Islet precursor cell (in vitro differentiated cells): ENCODE measurements at regions not wholly inside any gene's neighbourhood (a gene's known extent, or its start where the extent isn't known, plus 50 kb on each side); places are given as distances from the start of the nearest gene placed in this dataset.
"Not testable (repeated sequence)": the region's sequence is repeated elsewhere in the genome, so short reads cannot be mapped to it uniquely, and the experiment has no call there.

Source experiments
- DNase-seq: peaks from one replicate; pipeline ENCODE4 v3.0.0-alpha.2; 2018

DNA sequence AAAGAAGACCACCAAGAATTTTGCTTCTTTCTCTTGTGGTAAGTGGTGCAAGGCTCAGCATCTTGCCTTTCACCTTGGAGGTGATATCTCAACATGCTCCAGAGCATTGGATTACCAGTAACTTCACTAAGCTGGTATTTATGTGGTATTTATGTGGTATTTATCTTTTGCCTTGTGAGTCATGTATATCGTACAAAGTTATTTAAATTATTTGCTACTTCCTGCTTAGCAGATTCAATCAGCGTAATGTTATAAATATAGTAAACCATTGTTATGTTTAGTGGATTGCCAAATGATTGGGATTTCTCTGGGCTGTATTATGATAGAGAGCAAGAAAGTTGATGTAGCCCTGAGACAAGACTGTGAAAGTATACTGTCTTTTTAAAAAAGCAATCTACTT lies 366.4 kb downstream of the IPO8 start:
- DNase-seq = no peak

DNA sequence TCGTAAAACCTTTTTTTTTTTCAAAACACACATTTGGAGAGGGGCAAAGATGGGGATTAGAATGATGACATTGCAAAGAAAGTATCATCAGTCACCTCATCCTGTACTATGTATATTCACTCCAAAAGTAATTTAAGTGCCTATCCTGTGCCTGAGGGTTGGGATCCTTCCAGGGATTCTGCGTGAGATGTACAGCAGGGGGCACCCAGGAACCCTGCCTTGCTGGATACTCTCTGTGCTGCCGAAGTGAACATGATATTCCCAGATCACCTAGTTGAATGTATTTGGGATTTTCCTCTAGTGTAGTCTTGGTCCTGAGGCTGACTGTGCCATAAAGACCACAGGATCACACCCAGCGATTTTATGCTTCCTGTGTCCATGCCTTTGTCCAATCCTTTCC lies 372.7 kb downstream of the IPO8 start:
- DNase-seq = no peak

DNA sequence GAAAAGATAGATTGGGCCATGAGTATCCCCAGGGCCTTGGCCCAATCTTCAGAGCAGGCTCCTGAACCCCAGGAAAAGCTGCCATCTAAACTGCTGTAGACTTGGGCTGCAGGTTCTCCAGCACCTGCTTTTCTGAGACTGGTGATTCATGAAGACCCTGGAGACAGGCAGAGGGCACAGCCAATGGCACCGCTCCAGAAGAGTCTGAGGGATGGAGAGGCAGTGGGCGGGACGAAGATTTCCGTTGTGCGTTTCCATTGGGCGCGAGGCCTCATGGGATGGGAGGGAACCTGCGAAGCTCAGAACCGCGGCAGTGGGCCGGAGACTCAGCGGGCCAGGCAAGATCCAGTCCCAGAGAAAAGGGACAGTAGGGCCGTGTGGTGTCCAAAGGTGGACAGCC lies 375.1 kb downstream of the IPO8 start:
- DNase-seq = no peak

DNA sequence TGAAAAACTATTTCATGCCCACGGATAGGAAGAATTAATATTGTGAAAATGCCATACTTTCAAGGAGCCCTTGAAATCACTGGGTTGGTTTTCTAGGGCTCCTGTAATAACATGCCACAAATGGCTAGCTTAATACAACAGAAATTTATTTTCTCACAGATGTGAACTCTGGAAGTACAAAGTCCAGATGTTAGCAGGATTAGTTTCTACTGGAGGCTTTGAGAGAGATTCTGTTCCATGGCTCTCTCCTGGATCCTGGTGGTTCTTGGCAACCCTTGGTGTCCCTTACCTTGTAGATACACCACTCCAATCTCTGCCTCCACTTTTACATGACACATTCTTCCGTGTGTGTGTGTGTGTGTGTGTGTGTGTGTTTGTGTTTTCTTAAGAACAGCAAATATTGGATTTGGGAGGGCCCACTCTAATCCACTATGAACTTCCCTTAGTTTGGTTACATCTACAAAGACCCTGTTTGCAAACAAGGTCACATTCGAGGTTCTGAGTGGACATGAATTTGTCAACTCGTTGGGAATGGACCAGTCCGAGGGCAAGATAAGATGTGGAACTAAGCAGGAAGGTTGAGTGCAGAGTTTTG lies 381.1 kb downstream of the IPO8 start:
- no peak for DNase-seq

DNA sequence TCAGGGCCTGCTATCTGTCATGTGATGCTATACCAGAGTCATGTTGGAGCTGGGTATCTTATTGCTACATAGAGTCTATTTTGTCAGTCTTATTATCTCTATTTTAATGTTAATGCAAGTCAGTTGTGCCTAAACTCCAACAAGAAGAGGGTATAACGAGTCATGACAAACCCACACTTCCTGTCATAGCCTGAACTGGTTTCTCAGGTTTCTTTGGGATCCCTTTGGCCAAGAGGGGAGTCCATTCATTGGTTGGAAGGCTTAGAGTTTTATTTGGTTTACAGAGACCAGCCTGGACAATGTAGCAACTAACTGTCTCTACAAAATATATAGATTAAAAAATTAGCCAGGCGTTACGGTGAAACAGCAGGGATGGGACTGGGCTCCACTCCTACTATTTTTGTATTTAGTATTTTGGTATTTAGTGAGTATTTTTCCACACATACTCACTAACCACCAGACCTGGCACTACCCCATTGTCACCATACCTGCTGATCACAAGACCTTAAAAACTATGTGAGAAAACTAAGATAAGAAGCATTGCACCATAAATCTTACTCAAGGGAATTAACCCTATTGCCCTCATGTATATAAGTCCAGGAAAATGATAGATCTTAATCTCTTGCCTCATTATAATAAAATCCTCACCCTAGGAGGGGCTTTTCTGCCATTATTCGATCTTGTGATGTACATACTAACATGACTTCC lies 387.5 kb downstream of the IPO8 start:
- no peak for DNase-seq

DNA sequence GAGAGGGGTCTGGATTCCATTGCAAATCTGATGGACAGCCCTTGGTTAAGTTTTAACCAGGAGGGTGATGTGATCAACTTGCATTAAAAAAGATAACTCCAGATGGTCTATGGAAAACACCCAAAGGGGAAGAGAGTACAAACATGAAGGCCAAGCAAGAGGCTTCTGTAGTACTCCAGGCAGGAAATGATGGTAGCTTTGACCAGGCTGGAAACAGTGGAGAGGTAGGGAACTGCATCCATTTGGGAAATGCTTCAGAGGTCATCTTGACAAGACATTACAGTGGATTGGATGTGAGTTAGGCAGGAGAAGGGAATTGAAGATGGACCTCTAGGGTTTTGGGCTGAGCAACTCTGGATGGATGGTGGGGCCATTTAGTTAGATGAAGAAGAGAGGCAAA lies 391.1 kb downstream of the IPO8 start:
- no peak for DNase-seq

DNA sequence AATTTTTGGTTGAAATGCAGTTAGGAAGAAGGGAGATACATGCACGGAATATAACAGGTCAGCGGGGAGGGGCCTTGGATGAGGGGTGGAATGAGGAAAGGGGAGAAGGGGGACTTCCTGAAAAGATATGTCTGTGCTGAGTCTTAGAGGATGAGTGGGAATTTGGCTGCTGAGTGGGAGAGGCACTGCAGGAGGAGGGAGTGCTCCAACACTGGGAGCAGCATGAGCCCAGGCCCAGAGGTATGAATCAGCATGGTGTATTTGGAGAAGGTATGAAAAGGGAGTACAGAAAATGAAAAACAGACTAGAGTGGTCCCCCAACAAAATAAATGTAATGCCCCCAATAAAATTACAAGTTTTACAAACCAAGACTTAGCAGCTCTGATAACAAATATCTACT lies 394.4 kb downstream of the IPO8 start:
- DNase-seq = no peak

DNA sequence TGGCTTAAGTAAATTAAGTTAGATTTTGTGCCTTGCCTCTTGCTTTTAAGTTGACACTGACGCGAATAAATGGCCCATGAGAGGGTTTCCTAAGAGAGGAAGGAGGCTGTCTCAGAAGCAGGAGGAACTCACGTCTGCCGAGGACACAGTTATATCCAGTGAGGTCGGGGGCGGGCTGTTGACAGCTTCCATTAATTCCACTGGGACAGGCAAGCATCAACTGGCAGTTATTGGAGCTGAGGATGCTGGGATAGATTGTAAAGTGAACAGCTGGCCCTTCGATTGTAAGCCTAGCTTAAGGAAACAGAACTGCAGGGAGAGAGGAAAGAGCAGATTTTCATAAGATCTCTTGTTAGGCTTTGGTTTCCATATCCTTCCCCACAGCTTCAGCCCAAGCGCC lies 399.2 kb downstream of the IPO8 start:
- no peak for DNase-seq

DNA sequence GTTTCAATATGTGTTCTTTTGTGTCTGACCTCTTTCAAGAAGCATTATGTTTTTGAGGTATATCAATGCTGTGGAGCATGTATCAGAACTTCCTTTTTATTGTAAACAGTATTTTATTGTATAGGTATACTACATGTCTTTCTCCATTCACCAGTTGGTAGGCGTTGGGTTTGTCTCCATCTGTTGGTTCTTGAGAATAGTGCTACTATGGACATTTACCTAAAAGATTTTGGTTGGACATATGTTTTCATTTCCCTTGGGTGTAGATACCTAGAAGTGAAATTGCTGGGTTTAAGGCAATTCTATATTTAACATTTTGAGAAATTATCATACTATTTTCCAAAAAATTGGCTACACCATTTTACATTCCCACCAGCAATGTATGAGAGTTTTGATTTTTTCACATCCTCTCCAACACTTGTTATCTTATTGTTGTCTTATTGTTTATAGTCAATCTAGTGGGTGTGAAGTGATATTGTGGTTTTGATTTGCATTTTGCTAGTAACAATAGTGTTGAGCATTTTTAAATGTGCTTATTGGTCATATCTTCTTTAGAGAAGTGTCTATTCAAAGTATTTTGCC lies 409.2 kb downstream of the IPO8 start:
- no peak for DNase-seq

DNA sequence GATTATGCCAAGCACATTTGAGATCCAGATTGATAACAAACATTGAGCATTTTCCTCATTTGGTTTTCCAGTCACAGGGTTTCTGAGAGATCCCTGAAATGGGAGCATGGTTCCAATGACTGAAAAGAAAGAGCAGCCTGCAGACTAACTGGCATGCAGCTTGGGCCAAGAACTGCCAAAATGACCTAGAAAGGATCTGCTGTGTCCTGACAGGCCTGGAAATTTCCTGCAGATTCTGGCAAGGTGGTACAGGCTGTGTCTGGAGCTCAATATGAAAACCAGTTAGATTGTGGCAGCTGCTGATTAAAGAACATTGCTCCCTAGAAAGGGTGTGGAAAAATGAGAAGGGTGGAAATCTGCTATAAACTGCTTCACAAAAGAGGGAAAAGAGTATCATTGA lies 417.3 kb downstream of the IPO8 start:
- no peak for DNase-seq

DNA sequence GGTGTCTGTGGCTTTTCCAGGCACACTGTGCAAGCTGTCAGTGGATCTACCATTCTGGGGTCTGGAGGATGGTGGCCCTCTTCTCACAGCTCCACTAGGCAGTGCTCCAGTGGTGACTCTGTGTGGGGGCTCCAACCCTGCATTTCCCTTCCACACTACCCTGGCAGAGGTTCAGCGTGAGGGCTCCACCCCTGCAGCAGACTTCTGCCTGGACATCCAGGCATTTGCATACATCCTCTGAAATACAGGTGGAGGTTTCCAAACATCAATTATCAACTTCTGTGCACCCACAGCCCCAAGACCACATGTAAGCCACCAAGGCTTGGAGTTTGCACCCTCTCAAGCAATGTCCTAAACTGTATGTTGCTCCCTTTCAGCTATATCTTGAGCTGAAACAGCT lies 423.2 kb downstream of the IPO8 start:
- DNase-seq = not testable (repeated sequence)

DNA sequence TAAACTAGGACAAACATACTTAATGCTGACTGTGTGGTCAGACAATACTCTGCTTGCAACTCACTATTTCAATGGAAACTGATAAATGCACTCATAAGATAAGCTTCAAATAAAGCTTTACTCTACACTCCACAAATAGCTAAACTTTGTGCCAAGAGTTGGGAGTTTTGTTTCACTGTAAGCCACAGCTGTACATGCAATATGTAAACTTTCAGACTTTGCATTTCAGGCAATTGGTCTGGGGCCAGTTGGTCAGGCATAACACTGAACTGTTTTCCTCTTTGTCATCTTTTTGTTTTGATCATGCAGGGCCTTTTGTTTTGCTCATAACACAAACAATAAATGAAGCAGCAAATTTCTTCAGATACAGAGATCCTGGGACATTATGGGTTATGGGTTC lies 426.2 kb downstream of the IPO8 start:
- no peak for DNase-seq

DNA sequence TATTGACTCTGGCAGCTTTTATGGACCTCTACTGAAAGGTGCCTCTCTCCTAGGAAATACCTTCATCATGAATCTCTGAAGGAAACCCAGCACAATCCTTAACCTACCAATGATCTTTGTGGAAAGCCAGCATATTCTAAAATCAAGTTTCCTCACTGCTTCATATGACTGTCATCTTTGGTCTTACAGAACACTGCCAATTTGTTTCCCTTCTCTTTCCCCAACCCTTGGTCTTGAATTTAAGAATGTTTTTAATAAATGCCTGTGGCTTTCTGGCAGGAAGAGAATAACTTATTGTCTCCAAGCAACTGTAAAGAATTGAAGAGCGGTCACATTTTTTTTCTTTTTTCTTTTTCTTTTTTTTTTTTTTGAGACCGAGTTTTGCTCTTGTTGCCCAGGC lies 427.6 kb downstream of the IPO8 start:
- DNase-seq = no peak

DNA sequence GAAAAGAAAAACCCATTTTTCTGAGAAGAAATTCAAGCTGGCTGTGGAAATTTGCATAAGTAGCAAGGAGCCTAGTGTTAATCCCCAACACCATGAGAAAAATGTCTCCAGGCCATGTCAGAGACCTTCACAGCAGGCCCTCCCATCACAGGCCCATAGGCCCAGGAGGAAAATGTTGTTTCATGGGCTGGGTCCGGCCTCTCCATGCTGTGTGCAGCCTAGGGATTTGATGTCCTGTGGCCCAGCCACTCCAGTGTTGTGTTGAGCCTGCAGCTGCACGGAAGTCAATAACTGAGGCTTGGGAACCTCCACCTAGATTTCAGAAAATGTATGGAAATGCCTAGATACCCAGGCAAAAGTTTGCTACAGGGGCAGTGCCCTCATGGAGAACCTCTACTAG lies 432.2 kb downstream of the IPO8 start:
- DNase-seq = no peak

DNA sequence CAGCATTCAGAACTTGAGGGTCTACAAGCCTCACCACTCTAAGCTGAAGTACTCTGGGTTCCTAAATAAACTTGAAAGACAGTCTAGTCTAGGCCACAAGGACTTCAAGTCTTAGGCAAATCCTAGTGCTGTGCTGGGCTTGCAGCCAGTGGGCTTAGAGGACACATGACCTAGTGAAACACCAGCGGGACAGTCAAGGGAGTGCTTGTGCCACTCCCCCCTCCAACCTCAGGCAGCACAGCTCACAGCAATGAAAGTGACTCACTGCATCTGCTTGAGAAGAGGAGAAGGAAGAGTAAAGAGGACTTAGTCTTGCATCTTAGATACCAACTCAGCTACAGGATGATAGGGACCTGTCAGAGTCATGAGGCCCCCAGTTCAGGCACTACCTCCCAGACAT lies 438.1 kb downstream of the IPO8 start:
- DNase-seq = no peak

DNA sequence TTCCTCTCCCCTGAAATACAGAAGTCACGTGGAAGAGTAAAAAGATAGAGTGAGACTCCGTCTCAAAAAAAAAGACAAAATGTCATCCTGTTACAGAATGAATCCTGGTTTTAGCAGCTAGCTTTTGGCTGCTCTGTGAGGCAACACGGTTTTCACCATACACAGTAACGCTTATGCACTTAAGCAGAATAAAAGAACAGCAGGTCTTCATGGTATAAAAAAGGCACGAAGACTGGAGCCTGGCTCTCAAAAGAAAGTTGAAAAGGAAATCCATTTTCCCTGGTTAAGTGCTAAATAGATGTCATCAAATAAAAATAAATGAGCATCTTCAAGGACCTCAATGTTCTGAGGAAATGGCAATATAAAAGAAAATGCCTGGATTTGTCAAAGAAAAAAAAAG lies 444.1 kb downstream of the IPO8 start:
- DNase-seq = no peak

DNA sequence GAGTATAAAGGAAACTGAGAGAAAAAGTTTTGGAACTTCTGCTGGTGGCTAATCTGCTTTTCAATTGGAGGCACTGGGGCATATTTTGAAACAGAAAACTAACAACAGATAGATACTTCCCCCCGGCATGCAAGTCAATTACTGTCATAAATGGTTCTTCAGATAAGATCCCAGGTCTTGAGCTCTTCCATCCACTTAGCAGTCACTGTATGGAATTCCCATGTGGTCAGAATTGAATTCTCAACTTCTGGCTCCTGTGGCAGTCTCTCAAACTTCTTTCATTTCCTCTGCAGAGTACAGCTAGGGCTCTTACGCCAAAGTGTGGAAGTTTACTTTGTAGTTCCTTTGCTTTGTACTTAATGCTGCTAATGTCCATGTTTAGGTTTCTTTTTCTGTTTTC lies 452.2 kb downstream of the IPO8 start:
- no peak for DNase-seq

DNA sequence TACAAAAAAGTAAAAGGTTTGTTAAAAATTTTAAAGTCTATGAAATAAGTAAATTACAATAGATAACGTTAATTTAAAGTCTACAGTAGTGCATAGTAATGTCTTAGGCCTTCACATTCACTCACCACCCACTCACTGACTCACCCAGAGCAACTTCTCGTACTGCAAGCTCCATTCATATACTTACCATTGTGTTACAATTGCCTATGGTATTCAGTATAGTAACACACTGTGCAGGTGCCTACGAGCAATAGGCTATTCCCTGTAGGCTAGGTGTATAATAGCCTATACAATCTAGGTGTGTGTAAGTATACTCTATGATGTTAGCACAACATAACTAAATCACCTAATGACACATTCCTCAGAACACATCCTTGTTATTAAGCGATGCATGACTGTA lies 435.3 kb upstream of the TMTC1 start:
- no peak for DNase-seq

DNA sequence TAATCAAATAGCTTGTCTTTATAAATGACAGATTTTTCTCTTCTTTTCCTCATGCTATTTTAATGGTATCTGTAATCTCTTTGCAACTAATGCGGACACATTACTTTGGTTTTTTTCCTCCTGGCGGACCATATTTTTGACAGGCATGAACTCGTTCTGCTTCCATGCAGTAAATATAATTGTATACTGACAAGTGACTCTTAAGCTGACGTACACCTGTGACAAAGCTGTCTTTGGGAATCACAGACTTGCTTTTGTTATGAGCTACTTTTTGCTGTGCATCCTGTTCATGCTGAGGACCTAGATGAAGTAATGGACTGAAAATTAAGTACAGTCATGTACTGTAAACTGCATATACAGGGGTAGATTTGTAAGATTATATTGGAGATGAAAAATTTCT lies 434.3 kb upstream of the TMTC1 start:
- no peak for DNase-seq

DNA sequence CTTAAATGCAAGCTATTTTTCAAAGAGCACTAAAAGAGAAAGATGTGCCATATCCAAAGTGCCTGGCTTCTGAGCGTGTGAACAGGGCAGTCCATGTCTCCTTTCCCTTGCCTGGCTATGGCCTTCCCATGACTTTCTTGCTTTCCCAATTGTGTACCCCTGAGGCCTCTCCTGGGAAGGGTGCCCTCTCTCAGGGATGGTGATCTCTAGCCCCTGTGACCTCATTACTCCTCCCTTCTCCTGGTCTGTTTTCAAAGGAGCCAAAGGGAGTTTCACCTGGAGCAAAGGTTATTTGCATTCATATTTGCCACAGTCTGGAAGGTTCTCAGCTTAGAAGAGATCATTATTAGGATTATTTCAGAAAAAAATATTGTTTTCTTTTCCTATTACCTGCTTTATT lies 429.4 kb upstream of the TMTC1 start:
- DNase-seq = no peak

DNA sequence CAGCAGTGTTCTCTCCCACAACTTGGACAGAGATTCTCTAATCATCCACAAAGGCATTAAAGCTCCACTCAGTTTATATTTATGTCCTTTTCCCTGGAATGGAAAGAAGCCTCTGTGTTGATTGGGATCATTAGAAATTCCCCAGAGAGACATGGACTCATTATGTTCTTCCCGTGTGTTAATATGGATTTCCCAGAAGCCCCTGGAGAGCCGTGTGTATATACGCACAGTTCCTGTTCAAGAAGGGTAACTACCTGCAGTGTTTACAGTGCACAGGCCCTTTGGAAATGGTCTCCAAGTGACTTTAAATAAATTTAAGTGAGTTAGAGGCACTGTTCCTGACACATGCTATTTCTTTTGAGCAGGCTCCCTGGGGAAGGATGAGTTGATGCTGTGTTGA lies 428.0 kb upstream of the TMTC1 start:
- DNase-seq = no peak

DNA sequence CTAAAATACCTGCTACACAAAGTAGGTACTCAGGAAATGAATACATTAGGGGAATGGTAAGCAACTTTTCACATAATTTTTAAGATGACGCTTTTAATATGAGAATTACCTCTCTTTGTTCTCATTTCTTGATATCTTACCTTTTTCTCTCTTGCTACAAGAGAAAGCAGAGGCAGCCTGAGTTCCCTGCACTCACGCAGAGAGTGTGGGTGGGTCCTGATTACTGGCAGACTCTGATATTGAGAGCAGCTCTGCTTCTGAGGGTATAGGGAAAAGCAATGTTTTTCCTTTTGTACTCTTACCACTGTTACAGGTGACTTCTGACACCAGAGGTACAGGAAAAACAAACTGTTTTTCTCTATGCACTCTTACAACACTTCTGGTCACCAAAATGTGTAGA lies 420.2 kb upstream of the TMTC1 start:
- DNase-seq = no peak

DNA sequence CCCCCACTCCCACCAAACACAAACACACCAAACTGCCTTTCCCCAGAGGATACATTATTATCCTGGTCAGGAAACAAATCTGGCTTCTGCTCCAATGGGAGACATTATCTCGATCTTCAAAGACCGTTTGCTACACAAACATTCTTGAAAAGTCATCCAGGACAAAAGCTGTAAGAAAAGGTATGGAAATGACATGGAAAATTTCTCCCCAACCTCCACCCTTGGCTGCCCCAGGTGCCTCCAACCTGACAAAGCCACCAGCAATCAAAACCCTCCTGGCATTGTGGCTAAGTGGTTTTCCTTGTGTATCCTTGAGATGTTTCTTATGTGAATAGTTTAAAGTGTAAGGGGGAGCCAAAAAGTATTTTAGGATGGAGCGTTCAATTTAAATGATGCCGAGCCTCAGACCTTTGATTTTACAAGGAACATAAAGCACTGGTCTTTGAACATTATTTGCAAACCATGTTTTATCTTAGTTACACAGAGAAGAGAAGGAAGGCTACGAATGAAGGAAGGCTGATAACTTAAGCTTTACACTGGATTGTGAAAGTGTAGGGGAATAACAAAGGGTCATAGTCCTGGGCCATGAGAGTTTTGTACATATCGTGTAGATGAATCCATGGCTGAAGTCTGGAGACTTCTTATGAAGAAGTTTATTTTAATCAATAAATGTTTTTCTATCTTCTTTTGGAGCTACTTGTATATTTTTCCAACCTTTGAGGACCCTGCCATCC lies 418.9 kb upstream of the TMTC1 start:
- no peak for DNase-seq
